ENCODE measurements at regions not wholly inside any gene's neighbourhood (a gene's known extent, or its start where the extent isn't known, plus 50 kb on each side); places are given as distances from the start of the nearest gene placed in this dataset.

DNA sequence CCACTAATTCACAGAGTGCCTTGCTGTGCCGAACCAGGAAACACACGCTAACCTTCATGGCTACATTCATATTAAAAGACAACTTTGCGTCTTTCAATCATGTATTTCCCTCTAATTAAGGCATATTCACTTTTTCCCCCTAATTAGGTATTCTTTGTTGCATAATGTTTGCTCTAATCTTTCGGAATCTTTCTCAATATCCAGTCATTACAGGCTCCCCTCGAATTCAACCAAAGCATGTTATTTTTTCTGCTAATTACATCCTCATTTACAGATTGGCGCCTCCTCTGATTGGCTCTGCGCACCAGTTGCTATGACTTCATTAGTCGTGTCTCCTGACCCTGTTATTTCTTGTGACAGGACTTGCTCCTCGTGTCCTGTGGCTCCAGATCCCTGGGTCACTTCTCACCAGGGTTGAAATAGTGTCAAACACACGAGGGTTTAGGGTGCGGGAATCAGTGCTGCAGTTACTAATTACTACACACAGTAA lies 226.7 kb upstream of the TSHZ3 start:
- Histone ChIP-seq H3K23ac (ENCODE audit: insufficient read length) (no peak overlapping the region), H3K79me2 (ENCODE audit: control insufficient read depth in 1 of 2, insufficient read depth in 2 of 2, low read length in 2 of 2) (no peaks in the 10 kb centered on the region), H2AK5ac (ENCODE audit: low read depth, low read length) (no peak overlapping the region), H3K9me3 (ENCODE audit: insufficient read depth in 2 of 2, low read depth in 1 of 2, low read length in 1 of 2) (no peaks in the 10 kb centered on the region), H2AFZ (ENCODE audit: low read length) (no peak overlapping the region), H3K4me3 (ENCODE audit: extremely low read depth in 1 of 4, insufficient read depth in 2 of 4, low read depth in 3 of 4, low read length in 4 of 4) (no peak overlapping the region), H4K5ac (ENCODE audit: insufficient read length, low read depth, low read length) (no peak overlapping the region), H3K18ac (ENCODE audit: extremely low read depth, low read length) (no peak overlapping the region), H3K23me2 (ENCODE audit: low read depth, low read length) (no peaks in the 10 kb centered on the region), H3K79me1 (ENCODE audit: low read depth, low read length) (no peaks in the 10 kb centered on the region), H3K9ac (replicated peaks in 1 of 4; ENCODE audit: extremely low read depth in 1 of 4, low read depth in 3 of 4, low read length in 3 of 4) (no peak overlapping the region), H2BK120ac (replicated peaks; ENCODE audit: low read depth, low read length) (no peak overlapping the region), H2BK15ac (ENCODE audit: low read length) (no peak overlapping the region), H4K91ac (replicated peaks; ENCODE audit: insufficient read length, low read length) (no peak overlapping the region), H3K14ac (ENCODE audit: insufficient read length) (no peak overlapping the region), H3K4me2 (ENCODE audit: insufficient read depth in 1 of 2, low read depth in 2 of 2, low read length in 2 of 2) (no peak overlapping the region), H3K27ac (ENCODE audit: low read depth, low read length) (no peak overlapping the region), H2BK5ac (ENCODE audit: low read depth, low read length) (no peak overlapping the region; the same call in 1 of the 2 replicates), H3K36me3 (ENCODE audit: control insufficient read depth in 2 of 4, insufficient read depth in 4 of 4, low read length in 3 of 4) (no peaks in the 10 kb centered on the region), H3K27me3 (replicated peaks in 1 of 4; ENCODE audit: control insufficient read depth in 3 of 4, extremely low read depth in 1 of 4, insufficient read depth in 3 of 4, low read length in 3 of 4) (no peaks in the 10 kb centered on the region), H4K20me1 (replicated peaks in 1 of 2; ENCODE audit: control insufficient read depth in 1 of 2, insufficient read depth in 2 of 2, low read length in 2 of 2) (no peaks in the 10 kb centered on the region), H2BK12ac (ENCODE audit: low read depth, low read length) (no peak overlapping the region), H3K56ac (replicated peaks; ENCODE audit: insufficient read length, low read depth, low read length) (no peak overlapping the region), H2BK20ac (ENCODE audit: low read length) (no peak overlapping the region), H3K4me1 (replicated peaks in 1 of 4; ENCODE audit: control insufficient read depth in 3 of 4, insufficient read depth in 4 of 4, low read length in 3 of 4) (peaks cover 0 to 5% (median 2%) of the 10 kb centered on the region in 4 experiments; a peak in 2 of 7 replicates), H3K4ac (replicated peaks; ENCODE audit: insufficient read length, low read depth, low read length) (no peak overlapping the region), H4K8ac (ENCODE audit: extremely low read depth, insufficient read depth, low read length) (no peak overlapping the region)
- 90% methylated on average over 11 of the region's 11 CpGs; no CpG with 5 or more reads in 1 of the 2 experiments for WGBS, 2 experiments (ENCODE audit: extremely low coverage in 1 of 2, insufficient coverage in 1 of 2, insufficient read length in 1 of 2, insufficient replicate concordance in 2 of 2, low coverage in 1 of 2, low lambda C conversion rate in 2 of 2, missing lambda C conversion rate in 1 of 2)
- CTCF ChIA-PET (ENCODE audit: partially characterized antibody) = interaction anchor here (1.5 kb wide), 1 partner anchor 27 kb away, joined by 3 read pairs; no protein-coding TSS in a partner anchor
- no peak for TF ChIP-seq ASH2L (IDR thresholded peaks at IDR 0.05; ENCODE audit: low read length)
- no peak for TF ChIP-seq MAFK (IDR thresholded peaks at IDR 0.05; ENCODE audit: low read depth, low read length)
- no peak for TF ChIP-seq CBX5 (IDR thresholded peaks at IDR 0.05; ENCODE audit: low read depth, low read length)
- no peak for TF ChIP-seq SP4 (IDR thresholded peaks at IDR 0.05; ENCODE audit: low read length)
- no peak for TF ChIP-seq BRCA1 (IDR thresholded peaks at IDR 0.05; ENCODE audit: low read depth, low read length)
- no peak for TF ChIP-seq POLR2AphosphoS5 (IDR thresholded peaks at IDR 0.05; ENCODE audit: low read depth, low read length)
- TF ChIP-seq PHF8 (conservative IDR thresholded peaks at IDR 0.05; ENCODE audit: low read depth, low read length) = no peak
- TF ChIP-seq, protein P1, sequence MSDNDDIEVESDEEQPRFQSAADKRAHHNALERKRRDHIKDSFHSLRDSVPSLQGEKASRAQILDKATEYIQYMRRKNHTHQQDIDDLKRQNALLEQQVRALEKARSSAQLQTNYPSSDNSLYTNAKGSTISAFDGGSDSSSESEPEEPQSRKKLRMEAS (IDR thresholded peaks at IDR 0.05) = no peak
- TF ChIP-seq EGR1 (IDR thresholded peaks at IDR 0.05; ENCODE audit: borderline replicate concordance, low read depth, low read length) = no peak
- TF ChIP-seq RXRA (IDR thresholded peaks at IDR 0.05; ENCODE audit: insufficient read depth, low read depth, low read length) = no peak
- no peak for TF ChIP-seq HDAC6 (IDR thresholded peaks at IDR 0.05; ENCODE audit: low read depth, low read length)
- TF ChIP-seq SP2 (IDR thresholded peaks at IDR 0.05; ENCODE audit: low read length) = no peak
- no peak for TF ChIP-seq POU5F1 (IDR thresholded peaks at IDR 0.05; ENCODE audit: low read depth, low read length)
- TF ChIP-seq FOSL1 (IDR thresholded peaks at IDR 0.05; ENCODE audit: insufficient read depth, low read depth, low read length) = no peak
- no peak for TF ChIP-seq CREB1 (IDR thresholded peaks at IDR 0.05)
- FAIRE-seq (no peak), DNase-seq (ENCODE audit: low read depth in 1 of 2, low spot score in 2 of 2) (no peak)
- POLR2A ChIA-PET (ENCODE audit: partially characterized antibody) = no interaction called here
